CD4-positive, alpha-beta T cell treated with Interleukin-4 for 1 hour (primary cell): ENCODE measurements at regions not wholly inside any gene's neighbourhood (a gene's known extent, or its start where the extent isn't known, plus 50 kb on each side); places are given as distances from the start of the nearest gene placed in this dataset.

ENCODE experiments used
- DNase-seq, 2 donors: peaks; one replicate each; pipeline ENCODE4 v3.0.0-alpha.2; 2020 to 2022

- DNase-seq = no peak
These were observed 231.5 kb upstream of the TCF4 start for GRCh38 chr18:55819448-55819847.

GRCh38 chr18:55818284-55818683 is 230.3 kb upstream of the TCF4 start:
- DNase-seq = no peak

- DNase-seq = no peak
These were observed 223.9 kb upstream of the TCF4 start for GRCh38 chr18:55811925-55812324.

GRCh38 chr18:55805666-55806065 is 217.7 kb upstream of the TCF4 start:
- DNase-seq = no peak

GRCh38 chr18:55795101-55795669 is 207.2 kb upstream of the TCF4 start:
- DNase-seq = no peak

- no peak for DNase-seq
These were observed 206.5 kb upstream of the TCF4 start for GRCh38 chr18:55794288-55795052.

- no peak for DNase-seq
These were observed 202.3 kb upstream of the TCF4 start for GRCh38 chr18:55790296-55790695.

- no peak for DNase-seq
These were observed 199.6 kb upstream of the TCF4 start for GRCh38 chr18:55787536-55788073.

GRCh38 chr18:55786651-55787272 is 198.8 kb upstream of the TCF4 start:
- DNase-seq = no peak

GRCh38 chr18:55783921-55784320 is 195.9 kb upstream of the TCF4 start:
- DNase-seq = no peak

GRCh38 chr18:55781481-55781957 is 193.5 kb upstream of the TCF4 start:
- no peak for DNase-seq

GRCh38 chr18:55780586-55781071 is 192.6 kb upstream of the TCF4 start:
- no peak for DNase-seq

GRCh38 chr18:55779691-55780585 is 191.9 kb upstream of the TCF4 start:
- DNase-seq = peak in 1 of 2 donors; percentile 32

- DNase-seq = peak in 1 of 2 donors; percentile 7
These were observed 191.0 kb upstream of the TCF4 start for GRCh38 chr18:55778788-55779690.

GRCh38 chr18:55777666-55778304 is 189.8 kb upstream of the TCF4 start:
- no peak for DNase-seq

GRCh38 chr18:55775972-55776371 is 188.0 kb upstream of the TCF4 start:
- no peak for DNase-seq

- DNase-seq = no peak
These were observed 186.5 kb upstream of the TCF4 start for GRCh38 chr18:55774505-55774904.

GRCh38 chr18:55768255-55768654 is 180.3 kb upstream of the TCF4 start:
- no peak for DNase-seq

- no peak for DNase-seq
These were observed 176.4 kb upstream of the TCF4 start for GRCh38 chr18:55764386-55764785.

GRCh38 chr18:55763805-55764204 is 175.8 kb upstream of the TCF4 start:
- no peak for DNase-seq

GRCh38 chr18:55763298-55763697 is 175.3 kb upstream of the TCF4 start:
- DNase-seq = no peak
